ENCODE measurements at regions not wholly inside any gene's neighbourhood (a gene's known extent, or its start where the extent isn't known, plus 50 kb on each side); places are given as distances from the start of the nearest gene placed in this dataset.

DNA sequence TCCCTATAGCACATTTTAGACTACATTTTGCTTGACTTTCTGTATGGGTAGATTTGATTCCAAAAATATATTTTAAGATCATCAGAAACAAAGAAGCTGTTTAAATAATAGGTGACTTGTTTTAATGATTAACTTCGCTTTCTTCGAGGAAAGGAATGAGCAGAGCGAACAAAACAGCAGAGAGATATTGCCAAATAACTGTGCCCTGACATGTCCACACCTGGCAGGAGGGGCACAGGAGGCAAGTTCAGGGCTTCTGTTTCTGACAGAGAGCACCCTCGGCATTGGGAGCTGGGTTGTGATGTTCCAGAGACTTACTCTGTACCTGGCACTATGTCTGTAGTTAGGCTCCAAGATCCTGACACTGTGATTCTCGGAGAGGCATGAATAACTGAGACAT, 155.7 kb upstream of the SASH1 start:
- Mint-ChIP-seq H3K27me3 (peaks cover 59% of the 10 kb centered on the region), H3K4me3 (no peak overlapping the region), H3K27ac (no peak overlapping the region), H3K36me3 (ENCODE audit: low read depth) (no peaks in the 10 kb centered on the region), H3K4me1 (ENCODE audit: low read depth) (no peaks in the 10 kb centered on the region), H3K9me3 (no peaks in the 10 kb centered on the region)
- H3K27me3 ChIP-seq (ENCODE audit: control insufficient read depth in 1 of 2, insufficient read depth in 2 of 2, low read length in 2 of 2): peaks cover 8 to 13% of the 10 kb centered on the region in 2 experiments
- no peaks in the 10 kb centered on the region for H3K36me3 ChIP-seq (ENCODE audit: insufficient read depth, low read length)
- H3K27ac ChIP-seq (ENCODE audit: low read depth in 1 of 2, low read length in 2 of 2): no peak overlapping the region
- no peaks in the 10 kb centered on the region for H3K4me1 ChIP-seq (ENCODE audit: insufficient read depth, low read length)
- POLR2A ChIA-PET: no interaction called here
- H3K9me3 ChIP-seq (ENCODE audit: control insufficient read depth in 1 of 2, insufficient read depth in 1 of 2, low read length in 2 of 2): no peaks in the 10 kb centered on the region
- TF ChIP-seq, protein P1, sequence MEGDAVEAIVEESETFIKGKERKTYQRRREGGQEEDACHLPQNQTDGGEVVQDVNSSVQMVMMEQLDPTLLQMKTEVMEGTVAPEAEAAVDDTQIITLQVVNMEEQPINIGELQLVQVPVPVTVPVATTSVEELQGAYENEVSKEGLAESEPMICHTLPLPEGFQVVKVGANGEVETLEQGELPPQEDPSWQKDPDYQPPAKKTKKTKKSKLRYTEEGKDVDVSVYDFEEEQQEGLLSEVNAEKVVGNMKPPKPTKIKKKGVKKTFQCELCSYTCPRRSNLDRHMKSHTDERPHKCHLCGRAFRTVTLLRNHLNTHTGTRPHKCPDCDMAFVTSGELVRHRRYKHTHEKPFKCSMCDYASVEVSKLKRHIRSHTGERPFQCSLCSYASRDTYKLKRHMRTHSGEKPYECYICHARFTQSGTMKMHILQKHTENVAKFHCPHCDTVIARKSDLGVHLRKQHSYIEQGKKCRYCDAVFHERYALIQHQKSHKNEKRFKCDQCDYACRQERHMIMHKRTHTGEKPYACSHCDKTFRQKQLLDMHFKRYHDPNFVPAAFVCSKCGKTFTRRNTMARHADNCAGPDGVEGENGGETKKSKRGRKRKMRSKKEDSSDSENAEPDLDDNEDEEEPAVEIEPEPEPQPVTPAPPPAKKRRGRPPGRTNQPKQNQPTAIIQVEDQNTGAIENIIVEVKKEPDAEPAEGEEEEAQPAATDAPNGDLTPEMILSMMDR (IDR thresholded peaks at IDR 0.05): no peak
- no peak for ATAC-seq (ENCODE audit: poor library complexity)
- intact Hi-C loops (cut with DNase I, micrococcal nuclease): no loop called here
- CTCF ChIA-PET: no interaction called here
- no peak overlapping the region for H3K4me3 ChIP-seq (ENCODE audit: low read length)
- DNase-seq: no peak

- DNase-seq (no peak), ATAC-seq (ENCODE audit: poor library complexity) (no peak)
- H3K27me3 ChIP-seq (ENCODE audit: control insufficient read depth in 1 of 2, insufficient read depth in 2 of 2, low read length in 2 of 2): peaks cover 29 to 31% of the 10 kb centered on the region in 2 experiments
- H3K36me3 ChIP-seq (ENCODE audit: insufficient read depth, low read length): no peaks in the 10 kb centered on the region
- ChIA-PET CTCF (no interaction called here), POLR2A (interaction anchor here (0.5 kb wide), 1 partner anchor 625 kb away, joined by 3 read pairs; no protein-coding TSS in a partner anchor)
- intact Hi-C loops (cut with DNase I, micrococcal nuclease): no loop called here
- TF ChIP-seq, protein P1 (IDR thresholded peaks at IDR 0.05): no peak
- no peaks in the 10 kb centered on the region for H3K4me1 Mint-ChIP-seq (ENCODE audit: low read depth)
- no peaks in the 10 kb centered on the region for H3K36me3 Mint-ChIP-seq (ENCODE audit: low read depth)
- H3K4me1 ChIP-seq (ENCODE audit: insufficient read depth, low read length): no peaks in the 10 kb centered on the region
- no peaks in the 10 kb centered on the region for H3K9me3 ChIP-seq (ENCODE audit: control insufficient read depth in 1 of 2, insufficient read depth in 1 of 2, low read length in 2 of 2)
- no peak overlapping the region for H3K4me3 ChIP-seq (ENCODE audit: low read length)
- no peak overlapping the region for H3K27ac ChIP-seq (ENCODE audit: low read depth in 1 of 2, low read length in 2 of 2)
- H3K9me3 Mint-ChIP-seq: no peaks in the 10 kb centered on the region
- H3K27me3 Mint-ChIP-seq: peaks cover 73% of the 10 kb centered on the region
- no peak overlapping the region for H3K27ac Mint-ChIP-seq
- H3K4me3 Mint-ChIP-seq: no peak overlapping the region
Measured at GRCh38 chr6:148192310-148192709, 150.3 kb upstream of the SASH1 start.

GRCh38 chr6:148193063-148193680, 149.5 kb upstream of the SASH1 start:
- Histone ChIP-seq H3K9me3 (ENCODE audit: control insufficient read depth in 1 of 2, insufficient read depth in 1 of 2, low read length in 2 of 2) (no peaks in the 10 kb centered on the region), H3K4me1 (ENCODE audit: insufficient read depth, low read length) (no peaks in the 10 kb centered on the region), H3K27me3 (ENCODE audit: control insufficient read depth in 1 of 2, insufficient read depth in 2 of 2, low read length in 2 of 2) (peaks cover 31 to 36% of the 10 kb centered on the region in 2 experiments), H3K36me3 (ENCODE audit: insufficient read depth, low read length) (no peaks in the 10 kb centered on the region), H3K27ac (ENCODE audit: low read depth in 1 of 2, low read length in 2 of 2) (no peak overlapping the region), H3K4me3 (ENCODE audit: low read length) (no peak overlapping the region)
- no peak for DNase-seq
- ATAC-seq (ENCODE audit: poor library complexity): no peak
- H3K4me3 Mint-ChIP-seq: no peak overlapping the region
- intact Hi-C loops (cut with DNase I, micrococcal nuclease): no loop called here
- H3K9me3 Mint-ChIP-seq: no peaks in the 10 kb centered on the region
- ChIA-PET CTCF (no interaction called here), POLR2A (no interaction called here)
- TF ChIP-seq, protein P1 (IDR thresholded peaks at IDR 0.05): no peak
- H3K27me3 Mint-ChIP-seq: peaks cover 79% of the 10 kb centered on the region
- no peaks in the 10 kb centered on the region for H3K4me1 Mint-ChIP-seq (ENCODE audit: low read depth)
- H3K36me3 Mint-ChIP-seq (ENCODE audit: low read depth): no peaks in the 10 kb centered on the region
- no peak overlapping the region for H3K27ac Mint-ChIP-seq

Measured in CD4-positive, alpha-beta T cell (primary cell).